Dermis microvascular lymphatic vessel endothelial cell (primary cell): ENCODE measurements at regions not wholly inside any gene's neighbourhood (a gene's known extent, or its start where the extent isn't known, plus 50 kb on each side); places are given as distances from the start of the nearest gene placed in this dataset.

Experiments
- DNase-seq, 2 donors: peaks; one replicate each; pipeline versions ENCODE4 v3.0.0 to v3.0.0-alpha.2; 2010; ENCODE audit warnings: low read depth in 2 of 2

DNA sequence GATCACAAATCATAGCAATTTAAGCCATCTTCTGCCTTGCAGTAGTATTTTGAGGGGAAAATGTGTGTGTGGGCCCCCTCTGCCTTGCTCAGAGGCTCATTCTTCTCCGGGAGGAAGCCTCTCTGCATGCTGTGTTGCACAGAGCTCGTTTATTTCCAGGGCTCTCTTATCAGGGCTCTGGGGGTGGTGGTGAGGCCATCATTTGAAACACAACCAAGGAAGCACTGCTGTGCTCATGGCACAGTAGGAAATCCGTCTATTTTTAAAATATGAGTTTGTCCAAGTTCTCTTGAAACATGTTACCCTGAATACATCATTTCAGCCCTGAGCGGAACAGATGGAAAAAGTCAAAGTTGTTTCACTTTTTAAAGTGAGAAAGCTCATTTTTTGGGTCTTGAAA lies 369.0 kb upstream of the CFAP20DC start:
- DNase-seq, result no peak

- DNase-seq, result no peak
Measured at GRCh38 chr3:59412516-59412915, 362.7 kb upstream of the CFAP20DC start.

- no peak for DNase-seq
Measured at GRCh38 chr3:59411694-59412093, 361.9 kb upstream of the CFAP20DC start.

DNA sequence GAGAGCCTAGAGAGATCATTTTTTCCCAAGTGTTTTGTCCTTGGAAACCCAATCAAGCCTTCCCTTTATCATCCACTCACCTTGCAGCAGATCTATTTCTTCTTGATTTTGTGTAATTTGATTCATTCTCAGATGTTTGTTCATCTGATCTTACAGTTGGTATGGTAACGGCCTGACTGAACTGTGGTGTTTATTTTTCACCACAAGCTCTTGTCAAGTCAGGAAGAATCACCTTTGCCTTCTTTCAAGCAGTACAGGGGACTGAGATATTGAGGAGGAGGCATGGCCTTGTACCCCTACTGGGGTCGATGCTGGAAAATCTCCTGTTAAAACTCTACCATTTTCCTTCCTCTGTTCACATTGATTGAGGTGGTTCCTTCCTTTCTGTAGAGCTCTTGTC lies 361.4 kb upstream of the CFAP20DC start:
- no peak for DNase-seq

DNA sequence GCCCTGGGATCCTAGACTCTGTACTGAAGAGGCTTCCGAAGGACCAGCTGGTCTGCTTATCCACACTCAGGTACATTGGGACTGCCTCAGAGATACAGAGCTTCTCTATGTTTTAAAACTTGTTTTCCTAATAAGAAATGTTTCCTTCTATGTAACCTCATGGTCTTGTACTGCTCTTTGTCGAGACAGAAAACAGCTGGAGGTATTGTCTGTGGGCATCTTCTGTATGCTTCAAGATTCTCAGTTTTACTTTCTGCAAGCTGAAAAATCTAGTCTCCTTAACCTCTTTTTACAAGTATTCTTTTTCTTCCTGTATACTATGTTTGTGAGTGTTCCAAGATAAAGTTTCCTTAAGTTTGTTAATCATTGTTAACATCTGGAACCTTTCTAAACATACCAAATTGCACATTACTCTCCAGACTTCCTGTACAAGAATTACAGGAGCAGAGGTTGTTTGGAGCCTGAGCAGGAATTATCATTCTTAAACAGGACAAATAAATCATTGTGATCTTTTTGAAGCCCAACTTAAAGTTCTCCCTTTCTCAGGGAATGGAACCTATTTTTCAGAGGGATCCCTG lies 358.3 kb upstream of the CFAP20DC start:
- DNase-seq, result no peak

GRCh38 chr3:59407425-59407824 lies 357.6 kb upstream of the CFAP20DC start:
- DNase-seq, result no peak

- no peak for DNase-seq
Measured at GRCh38 chr3:59406943-59407342, 357.1 kb upstream of the CFAP20DC start.

GRCh38 chr3:59404851-59405250 lies 355.0 kb upstream of the CFAP20DC start:
- DNase-seq, result no peak

DNA sequence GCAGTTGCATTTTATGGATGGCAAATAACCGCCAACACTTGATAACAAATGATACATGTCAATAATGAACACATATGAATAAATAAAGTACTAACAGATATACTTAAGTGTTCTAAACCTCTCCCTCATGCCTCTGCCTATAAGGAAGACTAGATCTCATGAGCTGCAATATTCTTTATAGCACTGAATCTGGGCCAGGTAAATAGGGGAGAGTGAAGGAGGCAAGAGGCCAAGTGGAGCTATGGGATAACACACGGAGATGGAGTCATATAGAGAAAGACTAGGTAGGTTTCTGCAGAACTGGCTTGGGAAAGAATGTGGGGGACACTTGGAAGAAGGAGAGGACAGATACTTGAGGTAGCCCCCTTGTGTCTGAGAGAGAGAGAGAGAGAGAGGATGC lies 354.2 kb upstream of the CFAP20DC start:
- DNase-seq, result no peak

DNA sequence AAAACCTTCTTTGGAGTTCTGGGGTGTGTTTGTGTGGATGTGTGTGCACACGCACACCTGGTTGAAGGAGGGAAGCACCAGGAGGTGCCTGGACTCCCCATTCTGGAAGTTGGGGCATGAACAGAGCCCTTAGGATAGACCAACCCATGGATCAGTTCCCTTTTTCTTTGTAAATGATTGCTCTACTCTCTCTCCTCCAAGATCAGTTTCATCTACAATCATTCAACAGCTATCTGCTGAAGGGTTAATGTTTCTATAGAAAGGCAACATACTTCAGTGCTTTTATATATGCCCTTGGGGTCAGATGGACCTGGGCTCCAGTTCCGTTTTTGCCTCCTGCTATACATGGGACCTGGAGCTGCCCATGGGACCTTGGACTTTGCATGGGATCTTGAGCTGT lies 352.1 kb upstream of the CFAP20DC start:
- no peak for DNase-seq

GRCh38 chr3:59392116-59392515 lies 342.3 kb upstream of the CFAP20DC start:
- DNase-seq, result no peak

DNA sequence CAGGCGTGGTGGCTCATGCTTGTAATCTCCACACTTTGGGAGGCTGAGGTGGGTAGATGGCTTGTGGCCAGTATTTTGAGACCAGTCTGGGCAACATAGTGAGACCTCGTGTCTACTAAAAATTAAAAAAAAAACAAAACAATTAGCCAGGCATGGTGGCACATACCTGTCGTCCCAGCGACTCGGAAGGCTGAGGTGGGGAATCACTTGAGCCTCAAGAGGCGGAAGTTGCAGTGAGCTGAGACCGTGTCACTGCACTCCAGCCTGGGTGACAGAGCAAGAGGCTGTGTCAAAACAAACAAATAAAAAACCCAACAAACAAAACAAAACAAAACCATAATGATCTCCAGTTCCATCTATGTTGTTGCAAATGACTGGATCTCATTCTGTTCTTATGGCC lies 341.3 kb upstream of the CFAP20DC start:
- DNase-seq, result no peak

DNA sequence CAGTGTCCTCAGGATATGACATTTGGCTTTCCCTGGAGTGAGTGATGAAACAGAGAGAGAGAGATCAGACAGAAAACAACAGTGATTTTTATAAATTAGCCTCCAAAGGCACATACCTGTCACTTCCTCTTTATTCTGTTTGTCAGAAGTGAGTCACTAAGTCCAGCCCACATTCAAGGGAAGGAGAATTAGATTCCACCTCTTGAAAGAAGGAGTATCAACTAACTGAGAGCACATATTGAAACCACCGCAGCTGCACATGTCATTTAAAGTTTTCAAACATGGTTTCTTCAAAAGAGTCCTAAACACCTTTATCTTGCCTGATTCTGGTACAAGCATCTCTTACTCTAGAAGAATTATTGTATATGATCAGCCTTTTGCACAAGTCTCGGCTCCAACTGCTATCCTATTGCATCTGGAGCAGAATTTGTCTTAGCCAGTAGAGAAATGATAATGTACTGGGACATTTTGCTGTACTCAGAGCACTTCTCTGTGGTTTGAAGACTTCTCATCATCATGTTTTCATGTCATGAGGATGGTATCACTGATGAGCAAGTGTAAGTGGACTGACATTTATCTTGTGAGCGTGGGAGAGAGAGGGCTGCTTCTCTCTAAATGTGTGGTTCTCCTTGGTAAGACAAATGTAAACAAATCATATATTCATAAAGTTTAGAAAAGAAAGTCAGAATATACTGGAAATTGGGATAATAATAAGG lies 338.9 kb upstream of the CFAP20DC start:
- no peak for DNase-seq

GRCh38 chr3:59386165-59386564 lies 336.3 kb upstream of the CFAP20DC start:
- DNase-seq, result no peak

DNA sequence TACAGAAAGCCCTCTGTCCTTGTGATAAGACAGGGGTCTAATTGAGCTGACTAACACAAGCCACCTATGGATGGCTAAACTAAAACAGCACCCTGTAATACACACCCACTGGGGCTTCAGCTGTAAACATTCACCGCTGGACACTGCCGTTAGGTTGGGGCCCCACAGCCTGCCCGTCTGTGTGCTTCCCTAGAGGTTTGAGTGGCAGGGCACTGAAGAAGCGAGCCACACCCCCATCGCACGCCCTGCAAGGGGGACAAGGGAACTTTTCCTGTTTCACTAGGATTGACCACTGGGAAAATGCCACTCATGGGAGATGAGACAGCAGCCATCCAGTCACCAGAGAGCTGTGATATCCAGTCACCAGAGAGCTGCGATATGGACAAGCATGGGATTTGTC lies 335.7 kb upstream of the CFAP20DC start:
- no peak for DNase-seq

GRCh38 chr3:59381282-59381681 lies 331.5 kb upstream of the CFAP20DC start:
- no peak for DNase-seq

DNA sequence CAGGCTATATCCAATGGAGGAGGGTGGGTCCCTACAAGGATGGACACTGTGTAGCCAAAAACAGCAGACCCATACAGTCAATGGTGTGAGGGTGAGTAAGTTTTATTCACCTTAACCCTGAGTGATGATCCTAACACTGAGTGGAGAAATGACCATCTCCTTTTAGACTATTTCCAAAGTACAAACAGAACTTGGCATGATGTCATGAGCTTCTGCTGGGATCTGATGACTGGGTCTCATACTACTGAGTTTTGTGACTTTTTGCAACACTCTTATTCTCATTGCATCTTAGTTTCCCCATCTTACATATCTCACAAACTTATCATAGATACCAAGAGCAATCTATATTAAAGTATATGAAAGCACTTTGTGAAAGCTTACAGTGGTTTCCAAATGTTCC lies 330.3 kb upstream of the CFAP20DC start:
- no peak for DNase-seq

GRCh38 chr3:59374818-59375211 lies 325.0 kb upstream of the CFAP20DC start:
- DNase-seq, result no peak

GRCh38 chr3:59374091-59374817 lies 324.4 kb upstream of the CFAP20DC start:
- no peak for DNase-seq

- no peak for DNase-seq
Measured at GRCh38 chr3:59372346-59372745, 322.5 kb upstream of the CFAP20DC start.

DNA sequence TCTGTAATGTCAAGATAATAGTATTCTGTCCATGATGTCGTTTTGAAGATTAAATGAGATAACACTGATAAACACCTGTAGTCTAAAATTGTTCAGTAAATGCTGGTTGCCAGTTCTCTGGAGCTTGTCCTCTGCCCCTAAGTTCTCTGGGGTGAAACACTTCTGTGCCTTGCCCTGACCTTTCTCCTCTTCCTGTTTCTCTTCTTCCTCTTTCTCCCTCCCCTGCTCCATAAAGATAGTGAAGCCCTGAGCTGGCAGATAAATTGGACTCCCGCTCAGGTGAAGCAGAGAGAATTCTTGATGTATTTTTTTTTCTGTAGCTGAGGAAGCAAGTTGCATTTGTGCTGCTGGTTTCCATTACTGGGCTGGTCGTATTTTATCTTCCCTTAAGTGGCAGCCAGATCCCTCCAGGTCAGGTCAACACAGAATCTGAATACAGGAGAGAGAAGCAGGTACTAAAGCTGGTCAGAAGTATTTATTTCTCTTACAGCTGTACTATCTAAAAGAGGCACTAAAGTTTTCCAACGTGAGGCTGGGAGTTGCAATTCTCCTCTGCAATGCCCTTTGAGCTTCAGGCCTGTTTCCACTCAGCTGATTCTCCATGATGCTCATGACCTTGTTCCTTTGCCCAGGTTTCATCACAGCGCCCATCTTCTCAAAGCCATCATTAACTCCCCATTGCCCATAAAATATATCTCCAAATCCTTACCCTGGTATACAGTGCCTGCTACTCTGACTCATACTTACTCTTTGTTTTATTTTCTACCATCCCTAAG lies 319.3 kb upstream of the CFAP20DC start:
- no peak for DNase-seq

DNA sequence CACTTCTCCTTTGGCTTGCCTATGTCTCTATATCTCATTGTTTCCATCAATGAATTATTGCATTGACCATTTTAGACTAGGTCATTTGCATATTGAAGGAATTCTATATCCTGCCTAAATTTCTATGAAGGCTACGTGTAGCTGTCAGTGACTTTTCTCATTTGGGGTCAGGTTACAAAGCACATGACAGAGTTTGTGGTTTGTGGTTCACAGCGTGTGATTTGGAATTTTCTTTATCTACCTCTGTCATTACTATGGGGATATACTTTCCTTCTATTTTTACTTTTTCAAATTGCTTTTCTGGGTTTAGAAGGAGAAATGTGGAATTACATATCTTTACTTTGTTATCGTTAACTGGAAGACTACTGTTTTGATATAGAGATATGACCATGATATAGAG lies 317.3 kb upstream of the CFAP20DC start:
- no peak for DNase-seq
